IMR-90 (cell line): ENCODE measurements at regions not wholly inside any gene's neighbourhood (a gene's known extent, or its start where the extent isn't known, plus 50 kb on each side); places are given as distances from the start of the nearest gene placed in this dataset.
"Not testable (repeated sequence)": the region's sequence is repeated elsewhere in the genome, so short reads cannot be mapped to it uniquely, and the experiment has no call there.

Experiments
- ATAC-seq: fragments of 200-7000 bp; cut with Tn5 transposase; 2 replicates; pipeline ENCODE4 v1.9.1; 2020; ENCODE audit warnings: low read depth, mild to moderate bottlenecking, moderate library complexity
- BruUV-seq: library from RNA; stranded (reverse); fragments of 400-500 nt; replicated peaks from 2 replicates; lab custom pipeline; 2021; lab: Mats Ljungman, UMichigan
- CTCF ChIA-PET: fragments of 300-600 bp; formaldehyde crosslinking; extraction: SDS; loops from one replicate; lab custom pipeline; 2021; ENCODE audit warnings: antibody characterized with exemption; lab: Yijun Ruan, JAX
- POLR2A ChIA-PET: fragments of 300-600 bp; sonication (Branson Sonifier 250); formaldehyde crosslinking; loops from one replicate; lab custom pipeline; 2022; ENCODE audit warnings: antibody characterized with exemption; ENCODE audit not compliant: unreplicated experiment; lab: Charles Lee
- DNase-seq: peaks from one replicate; pipeline ENCODE4 v3.0.0; 2013
- H2AFZ ChIP-seq: replicated peaks from 2 replicates; pipeline ENCODE3; 2013; ENCODE audit warnings: low read length, mild to moderate bottlenecking; ENCODE audit not compliant: poor library complexity
- H2AK5ac ChIP-seq: 2 replicates; pipeline ENCODE4 v1.6.1; 2013; ENCODE audit warnings: low read depth, low read length, inconsistent platforms
- H2AK9ac ChIP-seq: replicated peaks from 2 replicates; pipeline ENCODE3; 2013; ENCODE audit warnings: mild to moderate bottlenecking, low read depth, low read length, moderate library complexity; ENCODE audit not compliant: poor library complexity
- H2BK120ac ChIP-seq: 2 replicates; pipeline ENCODE4 v1.6.1; 2013; ENCODE audit warnings: low read depth, low read length, inconsistent platforms
- H2BK15ac ChIP-seq: 3 replicates; pipeline ENCODE4 v1.6.1; 2013; ENCODE audit warnings: low read depth, low read length, inconsistent platforms
- H2BK20ac ChIP-seq: 2 replicates; pipeline ENCODE4 v1.6.1; 2013; ENCODE audit warnings: low read depth, mild to moderate bottlenecking, inconsistent platforms, low read length, moderate library complexity
- H2BK5ac ChIP-seq: 2 replicates; pipeline ENCODE4 v1.6.1; 2013; ENCODE audit warnings: mild to moderate bottlenecking, low read depth, low read length, inconsistent platforms; ENCODE audit not compliant: poor library complexity, severe bottlenecking
- H3K14ac ChIP-seq: replicated peaks from 2 replicates; pipeline ENCODE4 v1.6.1; 2013; ENCODE audit warnings: low read depth, low read length, inconsistent platforms
- H3K18ac ChIP-seq: 2 replicates; pipeline ENCODE4 v1.6.1; 2013; ENCODE audit warnings: low read depth, low read length, control low read depth
- H3K23ac ChIP-seq: 2 replicates; pipeline ENCODE4 v1.6.1; 2013; ENCODE audit warnings: low read depth, low read length, inconsistent platforms
- H3K27ac ChIP-seq: 2 replicates; pipeline ENCODE4 v1.5.1; 2013; ENCODE audit warnings: mild to moderate bottlenecking, control low read depth, low read length; ENCODE audit not compliant: insufficient read depth
- H3K27me3 ChIP-seq: 2 replicates; pipeline ENCODE4 v1.6.1; 2013; ENCODE audit warnings: low read length; ENCODE audit not compliant: control insufficient read depth, insufficient read depth
- H3K36me3 ChIP-seq: 2 replicates; pipeline ENCODE4 v1.6.1; 2013; ENCODE audit warnings: low read length, mixed read lengths; ENCODE audit not compliant: control insufficient read depth, insufficient read depth
- H3K4ac ChIP-seq: 2 replicates; pipeline ENCODE4 v1.6.1; 2013; ENCODE audit warnings: low read depth, low read length, inconsistent platforms
- H3K4me1 ChIP-seq: 2 replicates; pipeline ENCODE4 v1.6.1; 2013; ENCODE audit warnings: low read length, mixed read lengths; ENCODE audit not compliant: control insufficient read depth, insufficient read depth
- H3K4me2 ChIP-seq: 2 replicates; pipeline ENCODE4 v1.6.1; 2013; ENCODE audit warnings: low read depth, mild to moderate bottlenecking, control low read depth, low read length, moderate library complexity
- H3K4me3 ChIP-seq: 2 replicates; pipeline ENCODE4 v1.5.1; 2013; ENCODE audit warnings: low read depth, mild to moderate bottlenecking, control low read depth, low read length, moderate library complexity; ENCODE audit not compliant: insufficient read depth
- H3K56ac ChIP-seq: 2 replicates; pipeline ENCODE4 v1.6.1; 2013; ENCODE audit warnings: low read length, inconsistent platforms; ENCODE audit not compliant: insufficient read depth; ENCODE audit errors: extremely low read depth
- H3K79me1 ChIP-seq, 2 experiments: 2 replicates each; pipeline ENCODE4 v1.6.1; 2013; ENCODE audit warnings: low read length in 2 of 2, inconsistent platforms in 1 of 2, low read depth in 1 of 2
- H3K9ac ChIP-seq: 2 replicates; pipeline ENCODE4 v1.6.1; 2013; ENCODE audit warnings: low read depth, low read length, control low read depth
- H3K9me1 ChIP-seq: 2 replicates; pipeline ENCODE4 v1.6.1; 2013; ENCODE audit warnings: low read length, inconsistent platforms; ENCODE audit not compliant: insufficient read depth
- H3K9me3 ChIP-seq: 2 replicates; pipeline ENCODE4 v1.6.1; 2013; ENCODE audit warnings: low read length; ENCODE audit not compliant: control insufficient read depth, insufficient read depth
- H4K20me1 ChIP-seq: 2 replicates; pipeline ENCODE4 v1.6.1; 2013; ENCODE audit warnings: low read length, inconsistent platforms; ENCODE audit not compliant: insufficient read depth
- H4K5ac ChIP-seq: 2 replicates; pipeline ENCODE4 v1.6.1; 2013; ENCODE audit warnings: mild to moderate bottlenecking, low read depth, low read length, control low read depth
- H4K8ac ChIP-seq, 2 experiments: 2 replicates each; pipeline ENCODE4 v1.6.1; 2013; ENCODE audit warnings: low read depth in 2 of 2, low read length in 2 of 2, control low read depth in 1 of 2, inconsistent platforms in 1 of 2
- H4K91ac ChIP-seq: 2 replicates; pipeline ENCODE4 v1.6.1; 2013; ENCODE audit warnings: low read depth, low read length, inconsistent platforms; ENCODE audit not compliant: insufficient read depth
- BHLHE40 ChIP-seq: fragments of 150-350 bp; IDR thresholded peaks from 2 replicates; pipeline ENCODE4 v1.6.1; 2016; ENCODE audit warnings: mild to moderate bottlenecking, low read depth, low read length
- CHD1 ChIP-seq: IDR thresholded peaks from 2 replicates; pipeline ENCODE4 v1.6.1; 2012; ENCODE audit warnings: low read depth, low read length, improper control_type of control experiment
- FOS ChIP-seq: fragments of 150-350 bp; IDR thresholded peaks from 2 replicates; pipeline ENCODE4 v1.6.1; 2016; ENCODE audit warnings: low read depth, low read length
- NFE2L2 ChIP-seq: fragments of 150-350 bp; IDR thresholded peaks from 2 replicates; pipeline ENCODE4 v1.6.1; 2016; ENCODE audit warnings: low read depth, mild to moderate bottlenecking, low read length
- POLR2A ChIP-seq: IDR thresholded peaks from 2 replicates; pipeline ENCODE4 v1.6.1; 2012; ENCODE audit warnings: mild to moderate bottlenecking, low read depth, low read length
- RFX5 ChIP-seq: IDR thresholded peaks from 2 replicates; pipeline ENCODE4 v1.8.0; 2012; ENCODE audit warnings: low read depth, mild to moderate bottlenecking, low read length, moderate library complexity
- USF2 ChIP-seq: fragments of 150-350 bp; IDR thresholded peaks from 2 replicates; pipeline ENCODE4 v1.6.1; 2017; ENCODE audit warnings: mild to moderate bottlenecking, antibody characterized with exemption, low read length, low read depth
- WGBS, 2 experiments: methylation state at CpG; one replicate each; pipeline versions ENCODE4 v1.1.5 to v1.1.7; 2013; ENCODE audit warnings: missing lambda C conversion rate in 2 of 2; ENCODE audit not compliant: insufficient read length in 1 of 2; ENCODE audit errors: extremely low coverage in 2 of 2; 5-methylcytosine and 5-hydroxymethylcytosine counted together
- dilution Hi-C: fragments of 300-500 bp; cut with HindIII; formaldehyde crosslinking; loops from one replicate; pipeline ENCODE4 v1.14.3; 2018; ENCODE audit warnings: low sequenced_read_pairs; ENCODE audit not compliant: unreplicated experiment
- in situ Hi-C: fragments of 300-500 bp; cut with MboI; formaldehyde crosslinking; loops from 3 replicates; pipeline ENCODE4 v1.14.3; 2019; ENCODE audit warnings: low sequenced_read_pairs, inconsistent platforms, mixed read lengths
- intact Hi-C: fragments of 100-400 bp; cut with micrococcal nuclease; formaldehyde crosslinking; loops from 2 replicates; pipeline ENCODE4 v1.10.0; 2022

DNA sequence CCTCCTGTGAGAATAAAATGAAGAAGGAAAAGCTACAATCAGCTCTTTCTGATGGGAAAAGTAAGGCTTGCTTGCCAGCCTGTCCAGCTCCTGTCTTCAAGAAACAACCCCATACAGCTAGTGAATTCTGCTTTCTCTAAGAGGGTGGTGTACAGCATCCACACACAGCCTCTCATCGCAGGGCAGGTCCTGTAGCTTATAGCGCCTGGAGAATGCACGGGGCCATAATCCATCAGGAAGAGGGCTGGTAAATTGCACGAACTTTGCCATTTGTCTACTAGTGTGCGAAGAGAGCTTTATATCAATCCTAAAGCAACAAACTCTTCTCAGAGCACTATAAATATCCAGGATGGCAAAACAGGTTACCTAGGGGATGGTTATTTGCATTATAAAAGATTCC, 83.3 kb upstream of the SAMSN1 start:
- H3K36me3 ChIP-seq: no peaks in the 10 kb centered on the region
- intact Hi-C loops: no loop called here
- H3K9me3 ChIP-seq: no peaks in the 10 kb centered on the region; the same call in 1 of the 2 replicates
- CTCF ChIA-PET: interaction anchor here (0.7 to 1.6 kb wide), 2 partner anchors 10 to 19 kb away, joined by 3 read pairs; no protein-coding TSS in a partner anchor
- no peaks in the 10 kb centered on the region for H4K20me1 ChIP-seq
- no peaks in the 10 kb centered on the region for H3K27me3 ChIP-seq
- no peak overlapping the region for H3K4ac ChIP-seq
- H2AK9ac ChIP-seq: no peak overlapping the region
- H2BK20ac ChIP-seq: no peak overlapping the region
- TF ChIP-seq POLR2A (no peak), FOS (no peak), NFE2L2 (no peak), BHLHE40 (no peak), USF2 (no peak), RFX5 (no peak), CHD1 (no peak)
- H3K14ac ChIP-seq: no peak overlapping the region
- no peak overlapping the region for H2BK5ac ChIP-seq
- in situ Hi-C loops: no loop called here
- dilution Hi-C loops: no loop called here
- H3K27ac ChIP-seq: no peak overlapping the region
- ATAC-seq: no peak
- no peak overlapping the region for H3K4me3 ChIP-seq
- no peak overlapping the region for H4K91ac ChIP-seq
- H4K5ac ChIP-seq: no peak overlapping the region
- H3K4me2 ChIP-seq: no peak overlapping the region
- H3K79me1 ChIP-seq: no peaks in the 10 kb centered on the region
- H3K18ac ChIP-seq: no peak overlapping the region
- no peaks in the 10 kb centered on the region for H3K9me1 ChIP-seq
- H3K56ac ChIP-seq: no peak overlapping the region
- WGBS, 2 experiments: no CpG with 5 or more reads among the region's 5 CpGs
- DNase-seq: no peak
- H2AFZ ChIP-seq: no peak overlapping the region
- no peak overlapping the region for H4K8ac ChIP-seq
- no peak overlapping the region for H3K23ac ChIP-seq
- no peaks in the 10 kb centered on the region for H3K4me1 ChIP-seq
- POLR2A ChIA-PET: no interaction called here
- no TSS peak for BruUV-seq
- H3K9ac ChIP-seq: no peak overlapping the region
- no peak overlapping the region for H2BK120ac ChIP-seq
- no peak overlapping the region for H2AK5ac ChIP-seq
- H2BK15ac ChIP-seq: no peak overlapping the region

DNA sequence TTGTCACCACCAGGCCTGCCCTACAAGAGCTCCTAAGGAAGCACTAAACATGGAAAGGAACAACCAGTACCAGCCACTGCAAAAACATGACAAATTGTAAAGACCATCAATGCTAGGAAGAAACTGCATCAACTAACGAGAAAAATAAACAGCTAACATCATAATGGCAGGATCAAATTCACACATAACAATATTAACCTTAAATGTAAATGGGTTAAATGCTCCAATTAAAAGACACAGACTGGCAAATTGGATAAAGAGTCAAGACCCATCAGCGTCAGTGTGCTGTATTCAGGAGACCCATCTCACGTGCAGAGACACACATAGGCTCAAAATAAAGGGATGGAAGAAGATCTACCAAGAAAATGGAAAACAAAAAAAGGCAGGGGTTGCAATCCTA, 77.0 kb upstream of the SAMSN1 start:
- H4K5ac ChIP-seq, H3K4me1 ChIP-seq, H3K56ac ChIP-seq, H3K14ac ChIP-seq, H2BK120ac ChIP-seq, H2AK5ac ChIP-seq, dilution Hi-C loops, CTCF ChIA-PET, H3K9me1 ChIP-seq, H4K20me1 ChIP-seq, H3K4me2 ChIP-seq, BruUV-seq, H2BK20ac ChIP-seq, DNase-seq, H2BK15ac ChIP-seq, H3K23ac ChIP-seq, ATAC-seq, POLR2A ChIA-PET, H2AFZ ChIP-seq, in situ Hi-C loops, H2AK9ac ChIP-seq, H3K4me3 ChIP-seq, H4K91ac ChIP-seq, H3K27me3 ChIP-seq, intact Hi-C loops, H2BK5ac ChIP-seq, H3K4ac ChIP-seq, H3K9ac ChIP-seq, H4K8ac ChIP-seq, H3K9me3 ChIP-seq, H3K79me1 ChIP-seq, H3K27ac ChIP-seq, H3K36me3 ChIP-seq, H3K18ac ChIP-seq: not testable (repeated sequence)
- no CpG with 5 or more reads among the region's 3 CpGs for WGBS, 2 experiments
